ENCODE measurements at regions not wholly inside any gene's neighbourhood (a gene's known extent, or its start where the extent isn't known, plus 50 kb on each side); places are given as distances from the start of the nearest gene placed in this dataset.

GRCh38 chr10:44178281-44178680, 206.6 kb downstream of the CXCL12 start:
- no peaks in the 10 kb centered on the region for H3K4me1 ChIP-seq (ENCODE audit: insufficient read depth, low read length, poor library complexity, severe bottlenecking)
- H3K9ac ChIP-seq (ENCODE audit: low read depth, low read length, poor library complexity, severe bottlenecking) = no peak overlapping the region
- H3K4me2 ChIP-seq (ENCODE audit: low read depth, low read length, poor library complexity, severe bottlenecking) = no peak overlapping the region
- H3K9me2 ChIP-seq (replicated peaks; ENCODE audit: low read depth, low read length) = no peaks in the 10 kb centered on the region
- H4K20me1 ChIP-seq (ENCODE audit: insufficient read depth, low read length, poor library complexity, severe bottlenecking) = no peaks in the 10 kb centered on the region
- H3F3A ChIP-seq (ENCODE audit: low read depth) = no peaks in the 10 kb centered on the region
- no peaks in the 10 kb centered on the region; the same call in 1 of the 2 replicates for H3K9me3 ChIP-seq (ENCODE audit: insufficient read depth, low read depth, low read length)
- no peaks in the 10 kb centered on the region for H3K36me3 ChIP-seq (ENCODE audit: insufficient read depth, low read length)
- no peak for TF ChIP-seq CTCF (conservative IDR thresholded peaks at IDR 0.05; ENCODE audit: low read length)
- TF ChIP-seq EZH2phosphoT487 (IDR thresholded peaks at IDR 0.05; ENCODE audit: borderline replicate concordance) = no peak
- H3K4me3 ChIP-seq (ENCODE audit: low read length, poor library complexity, severe bottlenecking) = no peak overlapping the region
- H2AFZ ChIP-seq (ENCODE audit: low read length) = no peak overlapping the region
- no peaks in the 10 kb centered on the region for H3K79me2 ChIP-seq (ENCODE audit: insufficient read depth, low read length)
- no peaks in the 10 kb centered on the region for H3K27me3 ChIP-seq (ENCODE audit: insufficient read depth, low read length, poor library complexity, severe bottlenecking)

- no peaks in the 10 kb centered on the region for H3K79me2 ChIP-seq (ENCODE audit: insufficient read depth, low read length)
- H3K36me3 ChIP-seq (ENCODE audit: insufficient read depth, low read length) = no peaks in the 10 kb centered on the region
- no peaks in the 10 kb centered on the region for H3K4me1 ChIP-seq (ENCODE audit: insufficient read depth, low read length, poor library complexity, severe bottlenecking)
- no peak overlapping the region for H2AFZ ChIP-seq (ENCODE audit: low read length)
- H4K20me1 ChIP-seq (ENCODE audit: insufficient read depth, low read length, poor library complexity, severe bottlenecking) = no peaks in the 10 kb centered on the region
- H3K9me3 ChIP-seq (ENCODE audit: insufficient read depth, low read depth, low read length) = no peaks in the 10 kb centered on the region; the same call in 1 of the 2 replicates
- H3K27me3 ChIP-seq (ENCODE audit: insufficient read depth, low read length, poor library complexity, severe bottlenecking) = no peaks in the 10 kb centered on the region
- no peak overlapping the region for H3K9ac ChIP-seq (ENCODE audit: low read depth, low read length, poor library complexity, severe bottlenecking)
- H3F3A ChIP-seq (ENCODE audit: low read depth) = no peaks in the 10 kb centered on the region
- H3K4me3 ChIP-seq (ENCODE audit: low read length, poor library complexity, severe bottlenecking) = no peak overlapping the region
- TF ChIP-seq EZH2phosphoT487 (IDR thresholded peaks at IDR 0.05; ENCODE audit: borderline replicate concordance) (no peak), CTCF (conservative IDR thresholded peaks at IDR 0.05; ENCODE audit: low read length) (no peak)
- H3K9me2 ChIP-seq (replicated peaks; ENCODE audit: low read depth, low read length) = no peaks in the 10 kb centered on the region
- H3K4me2 ChIP-seq (ENCODE audit: low read depth, low read length, poor library complexity, severe bottlenecking) = no peak overlapping the region
Measured at GRCh38 chr10:44177610-44178009, 207.3 kb downstream of the CXCL12 start.

GRCh38 chr10:44176311-44176710, 208.6 kb downstream of the CXCL12 start:
- H2AFZ ChIP-seq (ENCODE audit: low read length) = no peak overlapping the region
- TF ChIP-seq EZH2phosphoT487 (IDR thresholded peaks at IDR 0.05; ENCODE audit: borderline replicate concordance) = no peak
- TF ChIP-seq CTCF (conservative IDR thresholded peaks at IDR 0.05; ENCODE audit: low read length) = no peak
- H3K79me2 ChIP-seq (ENCODE audit: insufficient read depth, low read length) = no peaks in the 10 kb centered on the region
- no peaks in the 10 kb centered on the region for H3K36me3 ChIP-seq (ENCODE audit: insufficient read depth, low read length)
- no peak overlapping the region for H3K9ac ChIP-seq (ENCODE audit: low read depth, low read length, poor library complexity, severe bottlenecking)
- H3K9me2 ChIP-seq (replicated peaks; ENCODE audit: low read depth, low read length) = no peaks in the 10 kb centered on the region
- no peaks in the 10 kb centered on the region for H3F3A ChIP-seq (ENCODE audit: low read depth)
- H3K4me3 ChIP-seq (ENCODE audit: low read length, poor library complexity, severe bottlenecking) = no peak overlapping the region
- H3K27me3 ChIP-seq (ENCODE audit: insufficient read depth, low read length, poor library complexity, severe bottlenecking) = no peaks in the 10 kb centered on the region
- H3K9me3 ChIP-seq (ENCODE audit: insufficient read depth, low read depth, low read length) = no peaks in the 10 kb centered on the region; the same call in 1 of the 2 replicates
- no peaks in the 10 kb centered on the region for H3K4me1 ChIP-seq (ENCODE audit: insufficient read depth, low read length, poor library complexity, severe bottlenecking)
- H3K4me2 ChIP-seq (ENCODE audit: low read depth, low read length, poor library complexity, severe bottlenecking) = no peak overlapping the region
- no peaks in the 10 kb centered on the region for H4K20me1 ChIP-seq (ENCODE audit: insufficient read depth, low read length, poor library complexity, severe bottlenecking)
